ENCODE measurements at regions not wholly inside any gene's neighbourhood (a gene's known extent, or its start where the extent isn't known, plus 50 kb on each side); places are given as distances from the start of the nearest gene placed in this dataset.

DNA sequence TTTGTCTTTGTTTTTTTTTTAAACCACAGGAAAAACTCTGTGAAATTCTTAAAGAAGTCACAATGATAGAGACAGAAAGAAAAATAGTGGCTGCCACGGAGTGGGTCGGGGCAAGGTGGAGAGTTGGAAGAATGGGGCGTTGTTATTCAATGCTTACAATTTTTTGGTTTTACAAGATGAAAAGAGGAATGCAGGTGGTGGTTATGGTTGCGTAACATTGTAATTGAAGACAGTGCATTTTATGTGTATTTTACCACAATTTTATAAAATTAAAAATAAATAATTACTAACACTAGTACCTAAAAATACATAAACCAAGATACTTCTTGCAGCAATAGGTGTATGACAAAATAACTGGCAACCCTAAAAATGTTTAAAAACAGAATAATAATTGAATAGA, 76.9 kb upstream of the VOPP1 start:
- TF ChIP-seq, protein P1, sequence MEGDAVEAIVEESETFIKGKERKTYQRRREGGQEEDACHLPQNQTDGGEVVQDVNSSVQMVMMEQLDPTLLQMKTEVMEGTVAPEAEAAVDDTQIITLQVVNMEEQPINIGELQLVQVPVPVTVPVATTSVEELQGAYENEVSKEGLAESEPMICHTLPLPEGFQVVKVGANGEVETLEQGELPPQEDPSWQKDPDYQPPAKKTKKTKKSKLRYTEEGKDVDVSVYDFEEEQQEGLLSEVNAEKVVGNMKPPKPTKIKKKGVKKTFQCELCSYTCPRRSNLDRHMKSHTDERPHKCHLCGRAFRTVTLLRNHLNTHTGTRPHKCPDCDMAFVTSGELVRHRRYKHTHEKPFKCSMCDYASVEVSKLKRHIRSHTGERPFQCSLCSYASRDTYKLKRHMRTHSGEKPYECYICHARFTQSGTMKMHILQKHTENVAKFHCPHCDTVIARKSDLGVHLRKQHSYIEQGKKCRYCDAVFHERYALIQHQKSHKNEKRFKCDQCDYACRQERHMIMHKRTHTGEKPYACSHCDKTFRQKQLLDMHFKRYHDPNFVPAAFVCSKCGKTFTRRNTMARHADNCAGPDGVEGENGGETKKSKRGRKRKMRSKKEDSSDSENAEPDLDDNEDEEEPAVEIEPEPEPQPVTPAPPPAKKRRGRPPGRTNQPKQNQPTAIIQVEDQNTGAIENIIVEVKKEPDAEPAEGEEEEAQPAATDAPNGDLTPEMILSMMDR (IDR thresholded peaks at IDR 0.05 in 4 of 5, conservative IDR thresholded peaks at IDR 0.05 in 1 of 5), result no peak
- no peak for TF ChIP-seq POLR2A (IDR thresholded peaks at IDR 0.05)

All from gastrocnemius medialis (tissue), 4 donors.